Retinal pigment epithelial cell (primary cell): ENCODE measurements at regions not wholly inside any gene's neighbourhood (a gene's known extent, or its start where the extent isn't known, plus 50 kb on each side); places are given as distances from the start of the nearest gene placed in this dataset.

Source experiments
- DNase-seq: peaks from one replicate; pipeline ENCODE4 v3.0.0-alpha.2; 2010; ENCODE audit warnings: low read depth
- H3K4me3 ChIP-seq: 2 replicates; pipeline ENCODE4 v1.5.1; 2011; ENCODE audit warnings: mild to moderate bottlenecking, low read length, control low read depth, moderate library complexity
- TF ChIP-seq, protein P1 (sequence below): conservative IDR thresholded peaks from 2 replicates; pipeline ENCODE4 v1.5.1; 2011; ENCODE audit warnings: low read depth, low read length, control low read depth, inconsistent platforms

DNA sequence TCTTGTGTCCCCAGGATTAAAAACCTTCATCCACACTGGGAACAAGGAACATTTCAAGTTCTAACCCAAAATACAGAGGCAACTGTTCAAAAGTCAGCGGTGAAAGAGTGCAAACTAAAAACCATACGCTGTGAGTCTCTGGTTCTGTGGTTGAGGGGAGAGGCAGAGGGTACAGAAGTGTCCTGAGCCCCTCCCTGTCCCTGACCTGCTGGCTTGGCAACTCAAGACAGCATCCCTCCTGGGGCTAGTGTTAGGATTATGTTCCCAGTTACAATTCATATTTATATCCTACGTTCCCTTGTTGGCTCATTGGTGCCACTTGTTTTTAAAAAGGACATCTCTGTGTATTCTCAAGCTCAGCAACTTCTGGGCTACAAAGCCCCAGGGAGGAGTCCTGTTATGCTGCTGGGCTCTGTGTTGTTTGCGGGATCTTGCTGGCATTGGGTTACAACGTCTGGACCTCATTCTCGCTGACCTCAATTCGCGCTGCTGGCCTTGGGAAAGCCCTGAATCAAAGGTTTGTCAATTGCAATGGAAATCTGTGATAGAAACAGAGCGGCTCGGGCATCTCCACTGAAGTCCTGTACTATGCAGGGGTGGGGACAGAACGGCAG, 420.8 kb downstream of the FUT8 start:
- TF ChIP-seq, protein P1, sequence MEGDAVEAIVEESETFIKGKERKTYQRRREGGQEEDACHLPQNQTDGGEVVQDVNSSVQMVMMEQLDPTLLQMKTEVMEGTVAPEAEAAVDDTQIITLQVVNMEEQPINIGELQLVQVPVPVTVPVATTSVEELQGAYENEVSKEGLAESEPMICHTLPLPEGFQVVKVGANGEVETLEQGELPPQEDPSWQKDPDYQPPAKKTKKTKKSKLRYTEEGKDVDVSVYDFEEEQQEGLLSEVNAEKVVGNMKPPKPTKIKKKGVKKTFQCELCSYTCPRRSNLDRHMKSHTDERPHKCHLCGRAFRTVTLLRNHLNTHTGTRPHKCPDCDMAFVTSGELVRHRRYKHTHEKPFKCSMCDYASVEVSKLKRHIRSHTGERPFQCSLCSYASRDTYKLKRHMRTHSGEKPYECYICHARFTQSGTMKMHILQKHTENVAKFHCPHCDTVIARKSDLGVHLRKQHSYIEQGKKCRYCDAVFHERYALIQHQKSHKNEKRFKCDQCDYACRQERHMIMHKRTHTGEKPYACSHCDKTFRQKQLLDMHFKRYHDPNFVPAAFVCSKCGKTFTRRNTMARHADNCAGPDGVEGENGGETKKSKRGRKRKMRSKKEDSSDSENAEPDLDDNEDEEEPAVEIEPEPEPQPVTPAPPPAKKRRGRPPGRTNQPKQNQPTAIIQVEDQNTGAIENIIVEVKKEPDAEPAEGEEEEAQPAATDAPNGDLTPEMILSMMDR = no peak
- no peak overlapping the region for H3K4me3 ChIP-seq
- DNase-seq = no peak

DNA sequence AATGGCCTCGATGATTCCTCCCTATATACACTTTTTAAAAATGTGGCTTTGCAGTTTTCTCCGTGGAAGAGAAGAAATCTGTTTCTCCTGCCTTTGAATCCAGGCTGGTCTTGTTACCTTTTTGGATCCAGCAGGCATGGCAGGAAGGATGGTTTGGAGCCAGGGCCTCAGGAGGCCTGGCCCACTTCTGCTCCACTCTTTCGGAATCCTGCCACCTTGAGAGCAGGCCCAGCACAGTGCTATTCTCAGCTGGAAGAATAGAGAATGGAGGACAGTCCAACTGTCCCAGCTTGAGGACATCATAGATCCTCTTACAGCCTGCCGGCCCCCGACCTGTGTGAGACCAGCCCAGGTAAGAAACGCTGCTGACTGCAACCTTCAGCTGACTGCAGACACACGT, 421.5 kb downstream of the FUT8 start:
- TF ChIP-seq, protein P1 = no peak
- H3K4me3 ChIP-seq = no peak overlapping the region
- DNase-seq = no peak

DNA sequence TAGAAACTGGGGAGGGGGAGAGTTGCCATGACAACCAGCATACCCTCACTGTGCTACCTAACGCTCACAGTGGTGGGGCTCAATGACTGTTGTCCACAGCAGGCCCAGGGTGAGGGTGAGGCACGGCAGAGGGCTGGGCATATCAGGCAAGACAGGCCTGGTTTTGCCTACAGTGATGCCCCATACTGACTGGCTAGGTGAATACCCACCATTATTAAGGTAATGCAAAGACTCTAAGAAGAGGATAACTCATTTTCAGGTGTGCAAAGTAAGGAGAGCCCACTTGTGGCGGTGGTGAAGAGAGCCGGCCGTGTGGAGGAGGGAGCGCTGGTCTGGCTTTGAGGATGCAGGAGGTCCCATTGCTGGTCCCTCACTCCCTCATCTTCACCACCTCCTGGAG, 422.3 kb downstream of the FUT8 start:
- TF ChIP-seq, protein P1 = no peak
- H3K4me3 ChIP-seq = no peak overlapping the region

DNA sequence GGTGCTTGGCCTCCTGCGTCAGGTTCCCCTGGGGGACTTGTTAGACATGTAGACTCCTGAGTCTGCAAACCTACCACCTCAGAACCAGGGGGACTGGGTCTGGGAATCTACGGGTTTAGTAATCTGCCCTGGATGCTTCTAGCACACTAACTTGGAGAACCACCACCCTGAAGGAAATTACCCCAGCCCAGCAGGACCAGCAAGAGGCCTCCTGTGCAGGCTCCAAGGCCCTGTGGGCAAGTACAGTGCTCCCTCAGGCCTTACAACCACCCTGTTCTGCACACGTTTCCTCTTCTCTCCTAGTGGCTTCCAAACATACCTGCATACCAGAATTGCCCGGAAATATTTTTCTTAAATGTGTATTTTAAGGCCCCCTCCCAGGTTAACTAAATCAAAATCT, 423.0 kb downstream of the FUT8 start:
- TF ChIP-seq, protein P1 = no peak
- DNase-seq = no peak
- no peak overlapping the region for H3K4me3 ChIP-seq

More for the DNA sequence above, 422.3 kb downstream of the FUT8 start:
- no peak for DNase-seq

DNA sequence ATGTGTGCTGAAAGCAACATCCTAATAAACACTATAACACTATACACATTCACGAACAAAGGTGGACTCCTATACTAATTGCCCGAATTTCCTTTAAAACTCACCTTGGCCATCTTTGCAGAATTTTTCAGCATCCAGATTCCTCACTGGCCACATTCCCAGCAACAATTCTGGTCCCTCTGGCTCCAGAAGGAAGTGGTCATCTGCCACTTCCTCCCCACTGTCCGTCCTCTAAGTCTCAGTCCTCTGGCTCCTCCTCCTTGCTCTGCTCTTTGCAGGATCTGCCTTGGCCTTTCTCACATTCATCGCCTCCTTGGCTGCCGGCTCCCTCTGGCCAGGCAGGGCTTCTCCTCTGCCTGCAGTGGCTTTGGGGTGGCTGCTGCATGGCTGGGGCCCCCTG, 426.0 kb downstream of the FUT8 start:
- no peak for DNase-seq
- H3K4me3 ChIP-seq = no peak overlapping the region
- TF ChIP-seq, protein P1 = no peak

DNA sequence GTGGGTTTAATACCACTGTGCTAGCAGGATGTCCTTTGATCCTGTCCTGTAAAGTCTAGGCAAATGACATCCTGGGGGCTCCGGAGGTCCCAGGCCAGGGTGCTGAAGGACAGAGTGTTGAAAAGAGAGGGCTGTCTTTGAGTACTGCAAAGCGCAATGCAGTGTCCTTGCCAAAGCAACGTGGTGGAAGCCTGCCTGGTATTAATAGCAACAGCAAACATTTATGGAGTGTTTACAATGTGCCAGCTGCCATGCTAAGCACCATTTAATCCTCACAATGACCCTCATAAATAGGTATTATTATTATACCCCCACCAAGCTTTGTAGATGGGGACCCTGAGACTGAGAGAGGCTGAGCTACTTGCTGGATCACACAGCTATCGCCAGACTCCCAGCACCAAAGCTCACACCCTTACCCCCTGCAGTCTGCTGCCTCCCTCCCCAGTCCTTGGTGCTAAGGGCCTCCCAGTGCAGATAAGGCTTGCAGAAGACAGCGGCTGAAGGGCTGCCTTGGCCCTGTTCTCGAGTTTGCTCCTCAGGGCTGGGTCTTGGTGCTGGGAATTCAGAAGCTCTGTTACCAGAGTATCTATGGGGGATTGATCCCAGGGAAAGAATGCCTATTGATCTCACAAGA, 427.7 kb downstream of the FUT8 start:
- TF ChIP-seq, protein P1 = no peak
- no peak overlapping the region for H3K4me3 ChIP-seq
- no peak for DNase-seq

DNA sequence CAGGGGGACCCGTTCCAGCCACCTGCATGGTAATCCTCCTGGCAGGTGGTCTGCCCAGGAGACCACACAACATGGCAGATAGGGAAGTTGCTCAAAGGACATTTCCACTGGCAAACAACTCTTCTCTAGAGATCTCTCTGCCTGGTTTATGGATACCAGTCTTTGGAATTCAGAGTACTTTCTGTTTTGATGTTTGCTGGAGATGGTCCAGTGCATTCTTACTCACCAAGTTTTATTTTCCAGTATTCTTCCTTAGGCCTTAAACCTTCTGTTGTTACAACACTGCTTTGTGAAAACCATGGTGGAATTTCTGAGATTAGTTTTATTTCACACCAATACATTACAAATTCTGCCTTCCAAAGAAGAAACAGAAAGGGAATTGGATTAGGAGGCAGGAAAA, 428.3 kb downstream of the FUT8 start:
- no peak for DNase-seq
- TF ChIP-seq, protein P1 = no peak
- H3K4me3 ChIP-seq = no peak overlapping the region
